ENCODE measurements at regions not wholly inside any gene's neighbourhood (a gene's known extent, or its start where the extent isn't known, plus 50 kb on each side); places are given as distances from the start of the nearest gene placed in this dataset.

DNA sequence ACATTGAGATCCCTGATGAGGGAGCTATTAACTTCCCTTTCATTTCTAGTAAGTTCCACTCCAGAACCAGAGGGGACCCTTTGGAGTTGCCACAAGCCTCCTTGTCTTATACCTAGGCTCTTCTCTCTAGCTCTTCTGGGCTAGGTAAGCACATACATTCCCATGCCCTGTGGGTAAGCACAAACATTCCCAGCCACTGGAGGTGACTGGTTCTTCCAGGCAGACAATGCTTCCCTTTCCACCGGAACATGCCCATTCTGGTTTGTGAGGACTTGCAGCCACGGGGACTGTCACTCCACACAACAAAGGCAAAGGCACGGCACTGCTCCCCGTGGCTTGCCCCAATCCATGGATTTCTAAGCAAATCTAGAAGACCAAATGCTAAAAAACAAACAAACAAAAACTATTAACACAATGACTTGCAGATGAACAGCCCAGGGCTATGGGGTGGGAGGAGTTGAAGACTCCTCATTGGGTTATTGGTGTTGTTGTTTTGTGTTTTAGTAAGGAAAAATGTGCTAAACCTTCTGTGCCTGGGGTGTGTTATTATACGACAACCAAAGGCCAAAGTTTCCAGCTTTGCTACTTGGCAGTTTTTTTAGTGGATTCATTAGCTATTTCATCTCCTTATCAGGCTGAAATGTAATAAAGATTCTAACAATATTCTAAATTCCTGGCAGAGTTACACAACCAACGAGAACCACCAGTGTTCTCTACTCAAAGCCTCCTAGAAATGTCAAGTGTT lies 276.2 kb downstream of the SYK start:
- intact Hi-C loops (cut with micrococcal nuclease): no loop called here
- H3K4me2 ChIP-seq (ENCODE audit: insufficient read depth, low read length): no peak overlapping the region
- dilution Hi-C loops (cut with MboI; ENCODE audit: extremely low pct_ligation_motif_present, low sequenced_read_pairs): no loop called here
- TF ChIP-seq, protein P1, sequence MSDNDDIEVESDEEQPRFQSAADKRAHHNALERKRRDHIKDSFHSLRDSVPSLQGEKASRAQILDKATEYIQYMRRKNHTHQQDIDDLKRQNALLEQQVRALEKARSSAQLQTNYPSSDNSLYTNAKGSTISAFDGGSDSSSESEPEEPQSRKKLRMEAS (IDR thresholded peaks at IDR 0.05; ENCODE audit: insufficient read depth, insufficient read length): no peak
- TF ChIP-seq EZH2 (IDR thresholded peaks at IDR 0.05; ENCODE audit: borderline replicate concordance, low read depth, low read length, severe bottlenecking): no peak
- TF ChIP-seq FOS (IDR thresholded peaks at IDR 0.05; ENCODE audit: borderline replicate concordance, insufficient read depth, low read length): no peak
- TF ChIP-seq GATA2 (IDR thresholded peaks at IDR 0.05; ENCODE audit: insufficient read depth, insufficient read length, low read depth, low read length): no peak
- TF ChIP-seq POLR2AphosphoS5 (IDR thresholded peaks at IDR 0.05; ENCODE audit: insufficient read depth, low read depth, low read length): no peak
- TF ChIP-seq, protein P2, sequence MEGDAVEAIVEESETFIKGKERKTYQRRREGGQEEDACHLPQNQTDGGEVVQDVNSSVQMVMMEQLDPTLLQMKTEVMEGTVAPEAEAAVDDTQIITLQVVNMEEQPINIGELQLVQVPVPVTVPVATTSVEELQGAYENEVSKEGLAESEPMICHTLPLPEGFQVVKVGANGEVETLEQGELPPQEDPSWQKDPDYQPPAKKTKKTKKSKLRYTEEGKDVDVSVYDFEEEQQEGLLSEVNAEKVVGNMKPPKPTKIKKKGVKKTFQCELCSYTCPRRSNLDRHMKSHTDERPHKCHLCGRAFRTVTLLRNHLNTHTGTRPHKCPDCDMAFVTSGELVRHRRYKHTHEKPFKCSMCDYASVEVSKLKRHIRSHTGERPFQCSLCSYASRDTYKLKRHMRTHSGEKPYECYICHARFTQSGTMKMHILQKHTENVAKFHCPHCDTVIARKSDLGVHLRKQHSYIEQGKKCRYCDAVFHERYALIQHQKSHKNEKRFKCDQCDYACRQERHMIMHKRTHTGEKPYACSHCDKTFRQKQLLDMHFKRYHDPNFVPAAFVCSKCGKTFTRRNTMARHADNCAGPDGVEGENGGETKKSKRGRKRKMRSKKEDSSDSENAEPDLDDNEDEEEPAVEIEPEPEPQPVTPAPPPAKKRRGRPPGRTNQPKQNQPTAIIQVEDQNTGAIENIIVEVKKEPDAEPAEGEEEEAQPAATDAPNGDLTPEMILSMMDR (IDR thresholded peaks at IDR 0.05; ENCODE audit: extremely low read depth in 1 of 2, insufficient read depth in 1 of 2, low read depth in 1 of 2, low read length in 2 of 2): no peak
- TF ChIP-seq POLR2A (IDR thresholded peaks at IDR 0.05; ENCODE audit: low read depth, low read length): no peak
- TF ChIP-seq MYC (IDR thresholded peaks at IDR 0.05; ENCODE audit: low read depth, low read length): no peak
- no peak for TF ChIP-seq JUN (IDR thresholded peaks at IDR 0.05; ENCODE audit: borderline replicate concordance, insufficient read depth, insufficient read length, low read depth)
- no peaks in the 10 kb centered on the region for H4K20me1 ChIP-seq (replicated peaks; ENCODE audit: control insufficient read depth, extremely low read depth, insufficient read depth, low read length)
- FAIRE-seq (no peak), DNase-seq (ENCODE audit: low read depth, low spot score) (no peak)
- CTCF ChIA-PET: interaction anchor here (0.6 to 1.6 kb wide), 3 partner anchors 12 to 348 kb away, joined by 3 to 4 read pairs (median 3); no protein-coding TSS in a partner anchor
- no peaks in the 10 kb centered on the region for H3K36me3 ChIP-seq (ENCODE audit: control insufficient read depth in 2 of 2, extremely low read depth in 1 of 2, insufficient read depth in 2 of 2, low read length in 2 of 2)
- H3K9me3 ChIP-seq (replicated peaks; ENCODE audit: control insufficient read depth, insufficient read depth, low read length): no peaks in the 10 kb centered on the region
- BruUV-seq (replicated peaks): no TSS peak
- no peaks in the 10 kb centered on the region for H3K4me1 ChIP-seq (ENCODE audit: control insufficient read depth, extremely low read depth, insufficient read depth, low read length)
- H2AFZ ChIP-seq (ENCODE audit: low read depth, low read length): no peak overlapping the region
- no peak overlapping the region for H3K9ac ChIP-seq (replicated peaks; ENCODE audit: extremely low read depth, insufficient read depth, low read length)
- H3K27ac ChIP-seq (ENCODE audit: insufficient read depth, low read depth, low read length): no peak overlapping the region
- no peaks in the 10 kb centered on the region for H3K27me3 ChIP-seq (ENCODE audit: control insufficient read depth in 2 of 2, insufficient read depth in 2 of 2, low read length in 2 of 2)
- no peaks in the 10 kb centered on the region for H3K9me1 ChIP-seq (replicated peaks; ENCODE audit: control insufficient read depth, extremely low read depth, insufficient read depth, low read length)
- no peak overlapping the region for H3K4me3 ChIP-seq (replicated peaks in 1 of 3; ENCODE audit: insufficient read depth in 1 of 3, low read depth in 1 of 3, low read length in 3 of 3)
- POLR2A ChIA-PET: no interaction called here
- H3K79me2 ChIP-seq (ENCODE audit: control insufficient read depth, insufficient read depth, low read length): no peaks in the 10 kb centered on the region
